LNCAP (cell line): ENCODE measurements at regions not wholly inside any gene's neighbourhood (a gene's known extent, or its start where the extent isn't known, plus 50 kb on each side); places are given as distances from the start of the nearest gene placed in this dataset.
A peak's percentile ranks its signal among the peaks of the same experiment; 100 is the strongest.

Experiments used
- CTCF ChIP-seq: fragments of 450-650 bp; IDR thresholded peaks from 2 replicates; pipeline ENCODE4 v1.5.1; 2017; ENCODE audit warnings: mild to moderate bottlenecking

GRCh38 chr16:6682142-6682811 is 650.4 kb upstream of the RBFOX1 start:
- peak; percentile 87 for TF ChIP-seq CTCF

GRCh38 chr16:6678586-6678985 is 654.1 kb upstream of the RBFOX1 start:
- TF ChIP-seq CTCF = no peak

GRCh38 chr16:6674071-6674470 is 658.6 kb upstream of the RBFOX1 start:
- TF ChIP-seq CTCF = no peak

- TF ChIP-seq CTCF = no peak
Measured at GRCh38 chr16:6672507-6672906, 660.1 kb upstream of the RBFOX1 start.

GRCh38 chr16:6667393-6667792 is 665.3 kb upstream of the RBFOX1 start:
- no peak for TF ChIP-seq CTCF

- no peak for TF ChIP-seq CTCF
Measured at GRCh38 chr16:6665126-6665525, 667.5 kb upstream of the RBFOX1 start.

GRCh38 chr16:6663668-6664067 is 669.0 kb upstream of the RBFOX1 start:
- TF ChIP-seq CTCF = no peak

- TF ChIP-seq CTCF = no peak
Measured at GRCh38 chr16:6656760-6657159, 675.9 kb upstream of the RBFOX1 start.
